Left ventricle myocardium superior (tissue), 1 donor: ENCODE measurements at regions not wholly inside any gene's neighbourhood (a gene's known extent, or its start where the extent isn't known, plus 50 kb on each side); places are given as distances from the start of the nearest gene placed in this dataset.

ENCODE experiments used
- ATAC-seq: fragments of 200-7000 bp; cut with Tn5 transposase; one replicate; pipeline ENCODE4 v1.9.1; 2020; ENCODE audit warnings: mild to moderate bottlenecking, moderate library complexity
- DNase-seq: peaks from one replicate; pipeline ENCODE4 v3.0.0-alpha.2; 2020
- intact Hi-C: fragments of 100-400 bp; cut with micrococcal nuclease; formaldehyde crosslinking; loops from one replicate; pipeline ENCODE4 v1.11.0; 2022
- donor health status: DM: no; HTN: yes; CAD: no; lungs with severe emphysema.

DNA sequence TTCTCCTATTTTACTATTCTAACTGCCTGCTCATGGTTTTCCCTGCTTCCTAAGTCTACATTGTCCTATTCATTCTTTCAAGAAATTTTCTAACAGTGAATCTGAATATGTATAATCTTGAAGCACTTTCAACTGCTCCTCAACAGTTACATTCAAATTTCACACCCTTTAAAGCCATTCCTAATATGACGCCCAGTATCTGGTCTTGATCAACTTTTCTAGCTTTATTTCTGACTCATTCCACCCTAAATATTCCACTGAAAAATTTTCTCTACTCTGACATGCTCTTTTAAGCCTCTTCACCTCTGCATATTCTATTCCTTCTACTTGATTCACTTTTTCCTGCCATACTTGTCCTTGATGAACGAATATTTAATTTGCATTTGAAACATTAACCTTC, 1893.9 kb upstream of the PIK3C3 start:
- ATAC-seq: no peak
- no peak for DNase-seq
- intact Hi-C loops: no loop called here

DNA sequence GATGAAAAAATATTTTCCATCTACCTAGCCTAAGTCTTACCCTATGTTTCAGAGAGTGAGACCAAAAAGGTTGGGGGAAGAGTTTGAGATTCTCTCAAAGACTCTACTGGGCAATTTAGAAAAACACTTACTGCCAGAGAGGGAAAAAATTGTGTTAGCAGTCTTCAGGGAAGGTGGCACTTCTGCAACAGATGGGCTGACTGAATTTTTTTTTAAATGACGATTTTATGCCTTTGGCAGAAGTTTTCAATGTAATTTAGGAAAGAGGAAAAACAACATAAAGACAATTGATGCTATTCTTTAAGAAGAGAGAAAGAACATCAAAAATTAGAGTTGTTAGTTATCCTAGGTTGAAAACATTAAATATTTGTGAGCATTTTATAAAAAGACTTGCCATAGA, 1894.5 kb upstream of the PIK3C3 start:
- DNase-seq: no peak
- intact Hi-C loops: no loop called here
- no peak for ATAC-seq

DNA sequence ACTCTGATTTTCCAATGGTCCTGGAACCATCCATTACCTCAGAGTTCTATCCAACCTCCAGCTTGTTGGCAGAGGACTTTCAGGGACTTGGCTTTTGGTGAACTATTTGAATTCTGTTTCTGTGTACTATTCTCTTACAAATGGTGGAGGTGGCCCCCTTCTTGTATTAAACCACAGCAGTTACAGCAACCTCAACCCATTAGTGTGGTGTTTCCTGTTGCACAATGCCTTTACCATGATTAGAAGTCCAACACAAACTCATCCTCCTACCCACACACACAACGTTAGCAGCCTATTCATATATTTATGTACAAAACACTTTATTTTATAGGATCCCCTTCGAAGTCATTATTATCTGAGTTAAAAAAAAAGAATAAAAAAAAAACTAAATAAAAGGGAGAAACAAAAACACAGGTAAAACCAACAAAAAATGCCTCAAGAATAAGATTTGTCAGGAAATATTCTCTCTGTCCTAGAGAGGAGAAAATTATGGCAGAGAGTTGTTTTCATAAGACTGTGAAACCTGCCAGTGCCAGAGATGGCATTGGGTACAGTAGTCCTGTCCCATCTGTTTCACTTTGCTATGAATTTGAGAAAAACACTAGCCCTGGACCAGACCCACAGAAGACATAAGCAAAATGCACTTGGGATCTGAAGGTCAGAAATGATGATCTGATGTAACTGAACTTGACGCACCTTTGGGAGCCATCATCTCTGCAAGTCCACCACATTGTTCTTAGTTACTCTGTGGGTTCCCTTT, 1896.0 kb upstream of the PIK3C3 start:
- intact Hi-C loops: no loop called here

DNA sequence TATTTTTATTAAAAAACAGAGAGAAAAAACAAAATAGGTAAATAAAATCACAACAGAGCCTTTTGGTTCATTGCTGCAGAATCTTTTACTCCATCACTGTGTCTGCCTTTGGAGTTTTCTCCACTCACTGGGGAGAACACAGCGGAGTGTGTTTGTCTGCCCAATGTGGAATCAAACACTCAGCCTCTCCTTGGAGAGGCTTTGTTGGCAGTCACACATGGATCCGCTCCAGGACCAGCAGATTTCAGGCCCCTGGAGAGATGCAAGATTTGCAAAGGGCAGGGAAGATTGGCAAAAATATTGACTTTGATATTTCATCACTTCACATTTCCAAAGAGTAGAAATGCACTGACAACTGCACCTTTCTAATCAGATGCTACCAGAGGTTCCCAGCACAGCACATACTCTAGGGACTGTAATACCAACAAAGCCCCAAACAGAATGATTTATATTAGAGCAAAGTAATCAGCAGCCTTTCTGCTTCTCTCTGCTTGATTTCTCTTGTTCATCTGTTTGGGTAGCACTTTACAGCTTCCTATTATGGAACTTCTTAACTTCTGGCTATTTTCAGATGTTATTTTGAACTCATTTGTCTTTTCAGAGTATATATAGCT, 1898.8 kb upstream of the PIK3C3 start:
- no peak for ATAC-seq
- peak; percentile 23 for DNase-seq
- intact Hi-C loops: no loop called here

More for the DNA sequence above, 1896.0 kb upstream of the PIK3C3 start:
- ATAC-seq (no peak), DNase-seq (no peak)

DNA sequence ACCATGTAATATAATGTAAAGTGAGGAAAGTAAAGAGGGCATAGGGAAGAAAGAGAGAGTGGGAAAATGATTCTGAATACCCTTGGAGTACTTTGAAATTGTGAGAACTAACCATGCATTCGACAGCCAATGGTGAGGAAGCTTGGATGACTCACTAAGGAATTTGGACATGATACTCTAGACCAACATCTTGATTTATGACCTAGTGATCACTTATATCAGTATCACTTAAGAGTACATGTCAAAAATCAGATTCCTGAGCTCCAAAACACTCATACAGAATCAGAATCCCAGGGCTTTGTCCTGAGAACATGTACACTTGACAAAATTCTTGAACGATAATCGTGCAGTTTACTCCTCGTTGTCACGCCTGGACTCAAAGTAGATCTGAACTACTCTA, 1899.8 kb upstream of the PIK3C3 start:
- intact Hi-C loops: no loop called here
- DNase-seq (no peak), ATAC-seq (no peak)

DNA sequence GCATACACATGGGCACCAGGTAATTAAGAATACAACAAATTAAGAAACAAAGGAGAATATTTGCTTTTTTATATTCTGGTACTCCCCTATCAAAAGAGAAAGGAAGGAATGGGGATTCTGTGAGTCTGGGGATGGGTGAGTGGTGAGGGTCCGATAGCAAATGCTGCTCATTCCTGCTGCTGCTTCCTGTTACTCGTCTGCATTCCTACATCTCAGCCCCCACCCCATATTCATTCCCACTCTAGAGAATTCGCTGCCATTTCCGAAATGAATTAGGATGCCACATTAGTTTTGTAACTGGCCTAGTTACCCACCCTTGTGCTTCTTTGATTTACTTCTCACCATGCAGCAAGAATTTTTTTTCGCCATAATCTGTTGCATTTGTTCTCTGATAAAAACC, 1905.3 kb upstream of the PIK3C3 start:
- intact Hi-C loops: no loop called here
- DNase-seq: no peak
- ATAC-seq: no peak

DNA sequence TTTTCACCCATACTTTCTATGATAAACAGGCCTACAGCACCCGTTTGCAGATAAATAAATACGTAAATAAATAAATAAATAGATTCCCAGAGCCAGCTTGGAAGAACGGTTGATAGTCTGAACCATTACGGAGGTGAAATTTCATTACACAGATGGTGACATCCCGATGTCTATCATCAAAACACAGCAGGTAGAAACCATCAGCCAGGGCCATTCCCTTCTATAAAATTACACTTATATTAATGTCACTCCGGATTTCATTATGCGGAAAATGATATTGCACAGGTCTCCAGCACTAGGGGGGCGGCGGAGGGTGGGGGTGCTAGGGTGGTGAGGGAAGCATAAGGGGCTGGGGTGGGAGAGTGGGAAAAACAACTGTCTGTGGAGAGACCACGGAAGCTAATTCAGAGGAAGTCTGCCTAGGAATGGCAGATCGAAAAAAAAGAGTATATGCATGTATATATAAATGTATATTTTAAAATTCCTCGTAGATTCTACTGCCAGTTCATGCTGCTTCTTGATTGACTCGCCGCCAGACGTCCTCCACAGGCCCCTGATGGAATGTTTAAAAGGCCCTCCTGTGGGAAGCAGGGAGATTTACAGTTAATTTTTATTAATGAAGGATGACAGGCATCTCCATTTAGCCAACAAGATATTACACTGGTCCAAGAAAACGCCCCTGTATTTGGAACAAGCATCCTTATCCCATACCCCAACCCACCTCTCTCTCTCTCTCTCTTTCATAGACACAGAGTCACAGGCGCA, 1906.0 kb upstream of the PIK3C3 start:
- intact Hi-C loops: no loop called here
- DNase-seq (no peak), ATAC-seq (no peak)

DNA sequence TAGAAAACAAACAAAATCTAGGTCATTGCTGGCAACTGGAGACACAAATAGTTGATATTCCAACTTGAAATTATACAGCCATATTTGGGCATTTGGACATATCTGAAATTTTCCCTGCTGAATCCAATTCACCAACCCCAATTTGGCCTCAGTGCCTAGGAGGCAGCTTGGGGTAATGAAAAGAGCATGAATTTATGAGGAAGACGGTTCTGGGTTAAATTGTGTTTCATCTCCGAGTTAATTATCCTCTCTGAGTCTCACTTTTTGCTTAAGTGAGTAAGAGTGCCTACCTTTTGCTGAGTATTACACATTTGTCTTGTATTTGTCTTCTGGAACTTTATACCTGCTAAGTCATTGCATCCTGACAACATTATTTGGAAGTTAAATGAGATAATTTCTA, 1906.8 kb upstream of the PIK3C3 start:
- intact Hi-C loops: no loop called here
- DNase-seq (no peak), ATAC-seq (no peak)

DNA sequence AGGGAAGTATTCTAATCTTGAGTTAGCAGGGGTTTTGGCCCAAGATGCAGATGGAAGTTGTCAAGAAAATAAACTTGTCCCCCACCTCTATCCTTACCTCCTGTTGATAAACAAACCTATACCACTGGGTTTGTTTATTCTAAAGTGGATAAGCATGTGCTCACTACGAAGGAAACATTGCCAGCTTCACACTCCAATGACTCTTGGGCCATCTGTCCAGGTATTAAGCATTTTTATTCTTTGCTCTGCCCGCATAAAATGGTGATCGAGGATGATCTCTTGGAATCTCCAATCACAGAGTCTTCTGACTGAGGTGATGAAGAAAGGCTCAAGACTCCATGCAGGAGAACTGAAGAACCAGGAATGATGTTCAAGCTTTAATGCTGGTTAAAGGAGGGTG, 1908.4 kb upstream of the PIK3C3 start:
- no peak for DNase-seq
- ATAC-seq: no peak
- intact Hi-C loops: no loop called here

DNA sequence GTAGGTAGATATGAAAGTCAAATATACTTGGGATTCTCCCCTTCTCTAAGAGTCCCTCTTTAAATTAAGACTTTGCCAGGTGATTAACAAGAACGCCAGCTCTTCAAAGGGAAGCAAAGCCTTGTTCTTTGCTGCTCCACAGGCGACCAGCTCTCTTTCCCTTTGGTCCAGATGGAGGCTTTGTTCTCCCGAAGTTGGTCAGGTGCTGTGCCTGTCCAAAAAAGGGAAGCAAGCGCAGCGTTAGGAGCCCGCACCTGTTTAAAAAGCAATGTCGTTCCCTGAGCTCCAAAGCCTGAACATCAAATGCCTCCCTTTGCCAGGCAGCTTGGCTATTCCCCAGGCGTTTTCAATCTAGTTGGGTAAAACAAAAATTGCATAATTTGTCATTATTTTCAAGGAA, 1913.1 kb upstream of the PIK3C3 start:
- intact Hi-C loops: no loop called here
- ATAC-seq: no peak
- no peak for DNase-seq

DNA sequence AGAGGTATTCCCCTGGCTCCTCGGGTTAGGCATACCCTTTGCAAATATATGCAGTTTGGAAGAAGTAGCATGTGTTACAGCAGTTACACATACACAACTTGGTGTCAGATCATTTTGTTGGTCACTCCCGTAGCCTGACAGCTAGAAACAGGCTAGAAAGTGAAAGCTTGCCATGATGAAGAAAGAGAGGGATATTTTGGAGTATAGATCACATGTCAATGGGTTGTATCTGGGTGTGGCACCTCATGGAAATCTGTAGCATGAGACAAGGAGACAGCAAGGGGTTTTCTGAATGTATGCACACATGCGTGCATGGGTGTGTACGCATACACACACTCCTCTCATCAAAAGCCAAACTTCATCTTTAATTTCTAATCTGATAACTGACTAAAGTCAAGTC, 1914.5 kb upstream of the PIK3C3 start:
- DNase-seq (no peak), ATAC-seq (no peak)
- intact Hi-C loops: no loop called here

DNA sequence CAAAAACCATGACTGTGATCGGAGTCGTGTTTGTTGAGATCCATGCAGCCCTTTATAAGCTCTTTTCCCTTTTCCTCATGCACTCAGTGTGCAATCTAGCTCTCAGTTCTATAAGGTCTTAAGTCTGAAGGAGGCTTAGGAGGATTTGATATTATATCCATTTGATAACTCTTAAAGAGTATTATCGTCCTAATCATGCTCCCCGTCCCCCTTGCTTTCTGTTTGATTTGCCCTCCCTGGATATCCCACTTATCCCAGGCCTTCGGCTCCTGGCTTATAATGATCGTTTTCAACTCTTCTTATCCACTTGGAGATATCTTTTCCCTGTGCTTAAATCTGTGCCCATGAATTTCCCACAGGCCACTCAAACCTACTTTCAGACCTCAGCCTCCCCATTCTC, 1917.7 kb upstream of the PIK3C3 start:
- DNase-seq: no peak
- ATAC-seq: no peak
- intact Hi-C loops: no loop called here

DNA sequence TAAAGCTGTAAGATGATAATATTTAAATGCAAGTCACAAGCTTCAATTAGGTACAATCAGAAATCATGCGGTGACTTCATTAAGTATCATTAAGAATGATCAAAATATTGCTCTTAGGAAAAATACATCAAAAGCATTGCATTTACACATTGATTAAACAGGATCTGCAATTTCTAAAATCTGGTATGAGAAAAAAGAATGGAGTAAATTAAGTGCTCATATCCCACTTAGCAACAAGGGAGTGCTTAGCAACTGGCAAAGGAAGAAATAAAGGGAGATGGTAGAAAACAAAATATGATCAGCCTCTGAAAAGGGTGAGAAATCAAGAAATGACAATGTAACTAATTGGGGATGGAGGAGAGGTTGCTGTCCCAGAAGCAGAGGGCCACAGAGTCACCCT, 1918.2 kb upstream of the PIK3C3 start:
- intact Hi-C loops: no loop called here
- DNase-seq: no peak
- ATAC-seq: no peak

DNA sequence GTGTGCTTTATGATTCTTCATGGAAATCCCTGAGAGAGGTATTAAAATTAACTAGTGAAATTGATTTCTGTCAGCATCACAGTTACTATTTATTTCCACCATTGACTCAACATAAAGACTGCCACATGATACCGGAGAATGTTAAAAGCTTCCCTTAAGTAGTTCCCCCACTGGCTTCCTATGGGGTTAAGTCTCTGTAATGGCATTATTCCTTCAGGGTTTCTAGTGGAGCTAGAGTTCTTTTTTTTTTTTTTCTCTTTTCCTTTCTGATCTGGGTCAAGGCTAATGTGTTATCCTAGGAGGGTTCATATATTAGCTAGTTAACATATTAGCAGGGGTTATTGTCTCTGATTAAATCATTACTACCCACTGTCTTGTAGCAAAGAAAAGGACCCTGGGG, 1919.1 kb upstream of the PIK3C3 start:
- DNase-seq (no peak), ATAC-seq (no peak)
- intact Hi-C loops: no loop called here

DNA sequence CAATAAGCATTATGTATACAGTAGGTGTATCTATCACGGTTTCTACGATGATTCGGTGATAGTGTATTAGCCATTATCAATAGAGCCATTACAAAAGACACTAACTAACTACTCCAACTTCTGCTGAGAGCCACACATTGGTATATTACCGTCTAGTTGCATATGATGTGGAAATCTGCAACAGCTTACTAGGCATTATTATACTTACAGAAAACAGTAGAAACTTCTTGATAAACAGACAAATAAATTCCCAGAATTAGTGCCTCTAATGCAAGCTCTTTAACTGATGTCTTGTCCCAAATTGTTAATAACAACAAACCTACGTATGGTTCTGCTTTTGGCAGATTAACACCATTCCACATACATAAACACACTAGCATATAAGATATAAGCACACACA, 1923.0 kb upstream of the PIK3C3 start:
- DNase-seq: no peak
- intact Hi-C loops: no loop called here
- ATAC-seq: no peak

DNA sequence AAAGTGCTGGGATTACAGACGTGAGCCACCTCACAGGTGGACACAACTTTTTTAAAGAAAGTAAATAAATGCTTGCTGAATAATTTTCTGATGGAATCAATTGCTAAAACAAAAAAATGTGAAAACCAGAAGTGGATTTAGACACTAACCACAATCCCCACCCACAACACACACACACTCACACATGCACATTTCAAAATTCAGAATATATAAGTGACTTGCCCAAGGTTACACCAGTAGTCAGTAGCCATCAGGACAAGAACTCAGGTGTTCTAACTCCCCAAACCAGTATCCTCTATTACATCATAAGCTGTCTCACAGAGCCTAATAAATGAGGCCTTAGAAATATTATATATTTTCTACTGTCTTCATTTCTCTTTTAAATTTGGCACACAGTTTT, 1923.6 kb upstream of the PIK3C3 start:
- DNase-seq (no peak), ATAC-seq (no peak)
- intact Hi-C loops: no loop called here

DNA sequence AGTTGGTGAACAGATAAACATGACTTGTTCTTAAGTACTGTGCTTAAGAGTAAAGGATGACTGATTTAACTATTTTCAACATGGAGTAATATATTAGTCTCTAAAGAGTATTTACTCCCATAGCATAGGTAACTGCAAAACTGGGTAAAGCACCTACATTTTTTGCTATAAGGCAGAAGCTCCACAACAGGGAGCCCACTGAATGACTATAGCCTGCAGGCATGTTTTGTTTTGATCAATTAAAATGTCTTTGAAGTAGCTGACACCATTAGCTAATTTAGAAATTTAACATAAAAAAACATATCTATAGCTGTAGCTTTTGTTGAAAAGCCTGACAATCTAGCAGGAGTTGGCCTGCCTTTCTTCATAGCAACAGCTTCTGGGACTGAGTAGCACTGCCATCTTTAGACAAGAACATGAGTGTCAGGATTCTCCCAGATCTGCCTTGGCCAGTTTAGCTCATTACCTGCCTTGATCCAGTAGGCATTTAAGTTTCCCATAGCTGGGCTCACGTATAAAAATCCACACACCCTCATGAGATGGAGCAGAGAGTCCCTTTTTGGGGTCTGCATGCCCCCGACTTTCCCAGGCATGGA, 1935.1 kb upstream of the PIK3C3 start:
- ATAC-seq: no peak
- DNase-seq: no peak
- intact Hi-C loops: no loop called here

DNA sequence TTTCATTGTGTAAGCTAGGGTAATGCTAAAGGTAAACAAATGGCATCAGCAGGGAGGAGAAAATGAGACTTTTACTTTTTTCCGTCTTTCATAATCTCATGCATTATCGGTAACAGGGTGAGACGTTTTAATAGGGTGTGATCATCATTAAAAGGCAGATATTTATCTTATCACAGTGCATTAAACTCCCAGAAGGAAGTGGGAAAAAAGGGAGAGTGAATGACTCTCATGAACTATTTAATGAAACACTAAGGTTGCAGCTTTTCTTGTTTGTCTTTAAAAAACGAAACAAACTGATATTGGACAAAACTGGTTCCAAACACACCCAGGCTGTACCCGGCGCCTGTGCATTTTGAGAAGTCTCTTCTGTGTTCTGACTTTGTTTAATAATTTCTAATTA, 1936.8 kb upstream of the PIK3C3 start:
- DNase-seq (no peak), ATAC-seq (no peak)
- intact Hi-C loops: no loop called here

DNA sequence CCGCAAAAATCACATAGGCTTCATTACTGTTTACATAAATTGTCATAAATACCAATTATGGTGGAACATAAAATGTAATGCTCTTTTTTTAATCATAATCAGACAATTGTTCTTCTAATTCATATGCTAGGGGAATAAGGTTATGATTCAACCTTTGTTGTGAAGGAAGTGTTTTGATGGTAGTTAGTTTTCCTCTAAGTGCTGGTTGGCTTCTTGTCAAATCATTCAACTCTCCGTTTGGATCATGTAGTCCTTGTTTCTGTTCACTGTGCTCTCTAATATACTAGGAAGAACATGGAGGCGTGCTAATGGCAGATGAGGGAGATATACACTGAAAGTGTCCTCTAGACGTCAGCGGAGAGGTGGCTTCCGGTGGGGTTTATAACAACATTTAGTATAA, 1938.0 kb upstream of the PIK3C3 start:
- intact Hi-C loops: no loop called here
- ATAC-seq: no peak

DNA sequence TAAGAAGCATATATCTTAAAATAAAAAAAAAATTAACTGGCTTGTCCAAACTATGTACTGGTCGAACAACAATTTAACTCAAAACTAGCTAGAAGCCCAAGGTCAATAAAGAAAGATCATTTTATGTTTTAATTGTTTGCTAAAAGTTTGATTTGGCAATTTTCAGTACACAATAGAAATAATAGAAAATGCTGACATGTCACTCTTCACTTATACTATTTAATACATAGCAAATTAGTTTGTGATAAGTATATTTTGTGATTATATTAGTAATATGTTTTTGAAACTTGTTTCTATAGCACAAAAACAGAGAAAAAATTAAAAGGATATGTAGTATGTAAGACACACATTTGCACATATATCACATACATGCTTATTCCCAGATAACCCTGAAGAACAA, 1938.6 kb upstream of the PIK3C3 start:
- no peak for DNase-seq
- intact Hi-C loops: no loop called here
- ATAC-seq: no peak

More for the DNA sequence above, 1938.0 kb upstream of the PIK3C3 start:
- DNase-seq: no peak
